Fibroblast of lung (primary cell): ENCODE measurements at regions not wholly inside any gene's neighbourhood (a gene's known extent, or its start where the extent isn't known, plus 50 kb on each side); places are given as distances from the start of the nearest gene placed in this dataset.

Experiments
- DNase-seq, 2 donors: peaks; one replicate each; pipeline versions ENCODE4 v3.0.0 to v3.0.0-alpha.2; 2010; ENCODE audit warnings: low read depth in 2 of 2
- H2AFZ ChIP-seq: 2 replicates; pipeline ENCODE4 v1.5.1; 2012; ENCODE audit warnings: low read length, control low read depth, inconsistent platforms
- H3K27ac ChIP-seq: 2 replicates; pipeline ENCODE4 v1.5.1; 2011; ENCODE audit warnings: low read length, control low read depth; ENCODE audit not compliant: insufficient read depth
- H3K27me3 ChIP-seq: 2 replicates; pipeline ENCODE4 v1.5.1; 2011; ENCODE audit warnings: mild to moderate bottlenecking, low read length; ENCODE audit not compliant: control insufficient read depth, insufficient read depth
- H3K36me3 ChIP-seq: 2 replicates; pipeline ENCODE4 v1.5.1; 2011; ENCODE audit warnings: low read length; ENCODE audit not compliant: control insufficient read depth, insufficient read depth
- H3K4me1 ChIP-seq: 2 replicates; pipeline ENCODE4 v1.5.1; 2011; ENCODE audit warnings: low read length; ENCODE audit not compliant: control insufficient read depth, insufficient read depth; ENCODE audit errors: extremely low read depth
- H3K4me2 ChIP-seq: 2 replicates; pipeline ENCODE4 v1.5.1; 2011; ENCODE audit warnings: low read length, control low read depth; ENCODE audit not compliant: insufficient read depth; ENCODE audit errors: extremely low read depth
- H3K4me3 ChIP-seq, 4 experiments: fragments of 200-600 bp in 1 of 4; sonication (generic) in 1 of 4; replicated peaks in 1 of 4; 2 replicates each; pipeline ENCODE4 v1.5.1; 2011 to 2016; ENCODE audit warnings: low read length in 4 of 4, low read depth in 3 of 4, mild to moderate bottlenecking in 3 of 4, control low read depth in 2 of 4, inconsistent platforms in 1 of 4, mixed read lengths in 1 of 4; ENCODE audit not compliant: insufficient read depth in 1 of 4; ENCODE audit errors: control extremely low read depth in 1 of 4
- H3K79me2 ChIP-seq: 2 replicates; pipeline ENCODE4 v1.5.1; 2012; ENCODE audit warnings: mild to moderate bottlenecking, low read length, inconsistent platforms; ENCODE audit not compliant: control insufficient read depth, insufficient read depth
- H3K9ac ChIP-seq: 2 replicates; pipeline ENCODE4 v1.5.1; 2011; ENCODE audit warnings: mild to moderate bottlenecking, low read length, control low read depth; ENCODE audit not compliant: insufficient read depth
- H3K9me3 ChIP-seq: 2 replicates; pipeline ENCODE4 v1.5.1; 2012; ENCODE audit warnings: low read depth, low read length; ENCODE audit not compliant: control insufficient read depth, insufficient read depth
- H4K20me1 ChIP-seq: 2 replicates; pipeline ENCODE4 v1.5.1; 2011; ENCODE audit warnings: low read length; ENCODE audit not compliant: control insufficient read depth, insufficient read depth; ENCODE audit errors: extremely low read depth
- EZH2 ChIP-seq: IDR thresholded peaks from 2 replicates; pipeline ENCODE4 v1.5.1; 2012; ENCODE audit warnings: low read length, control low read depth, mild to moderate bottlenecking; ENCODE audit errors: missing control alignments
- TF ChIP-seq, protein P1 (sequence below), 2 donors: IDR thresholded peaks in 1 of 2; conservative IDR thresholded peaks in 1 of 2; 1 replicate in 1 of 2; 2 replicates in 1 of 2; pipeline ENCODE4 v1.5.1; 2011 to 2012; ENCODE audit warnings: low read length in 2 of 2, control low read depth in 1 of 2, inconsistent platforms in 1 of 2, low read depth in 1 of 2, mild to moderate bottlenecking in 1 of 2

DNA sequence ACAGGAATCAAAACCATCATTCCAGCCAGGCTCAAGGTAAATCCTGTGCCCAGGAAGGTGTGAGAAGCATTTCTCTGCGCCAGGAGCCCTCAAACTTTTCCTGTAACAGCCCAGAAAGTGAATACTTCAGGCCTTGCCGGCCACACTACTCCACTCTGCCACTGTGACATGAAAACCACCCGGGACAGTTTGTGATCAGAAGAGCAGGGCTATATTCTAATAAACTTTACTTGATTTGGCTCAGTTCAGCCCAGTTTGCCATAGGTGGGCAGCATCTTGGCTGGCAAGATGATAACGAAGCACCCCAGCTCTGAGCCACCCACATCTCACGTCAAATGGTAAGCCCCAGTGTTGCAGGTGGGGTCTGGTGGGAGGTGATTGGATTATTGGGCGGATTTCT lies 249.4 kb downstream of the DLL1 start:
- Histone ChIP-seq H3K9ac (no peak overlapping the region), H3K4me1 (peaks cover 5% of the 10 kb centered on the region), H3K27ac (no peak overlapping the region), H3K4me2 (no peak overlapping the region), H3K27me3 (no peaks in the 10 kb centered on the region), H3K36me3 (no peaks in the 10 kb centered on the region), H3K9me3 (no peaks in the 10 kb centered on the region), H3K4me3 (no peak overlapping the region), H2AFZ (no peak overlapping the region), H3K79me2 (no peaks in the 10 kb centered on the region), H4K20me1 (no peaks in the 10 kb centered on the region)
- no peak for DNase-seq
- TF ChIP-seq EZH2, result no peak
- TF ChIP-seq, protein P1, sequence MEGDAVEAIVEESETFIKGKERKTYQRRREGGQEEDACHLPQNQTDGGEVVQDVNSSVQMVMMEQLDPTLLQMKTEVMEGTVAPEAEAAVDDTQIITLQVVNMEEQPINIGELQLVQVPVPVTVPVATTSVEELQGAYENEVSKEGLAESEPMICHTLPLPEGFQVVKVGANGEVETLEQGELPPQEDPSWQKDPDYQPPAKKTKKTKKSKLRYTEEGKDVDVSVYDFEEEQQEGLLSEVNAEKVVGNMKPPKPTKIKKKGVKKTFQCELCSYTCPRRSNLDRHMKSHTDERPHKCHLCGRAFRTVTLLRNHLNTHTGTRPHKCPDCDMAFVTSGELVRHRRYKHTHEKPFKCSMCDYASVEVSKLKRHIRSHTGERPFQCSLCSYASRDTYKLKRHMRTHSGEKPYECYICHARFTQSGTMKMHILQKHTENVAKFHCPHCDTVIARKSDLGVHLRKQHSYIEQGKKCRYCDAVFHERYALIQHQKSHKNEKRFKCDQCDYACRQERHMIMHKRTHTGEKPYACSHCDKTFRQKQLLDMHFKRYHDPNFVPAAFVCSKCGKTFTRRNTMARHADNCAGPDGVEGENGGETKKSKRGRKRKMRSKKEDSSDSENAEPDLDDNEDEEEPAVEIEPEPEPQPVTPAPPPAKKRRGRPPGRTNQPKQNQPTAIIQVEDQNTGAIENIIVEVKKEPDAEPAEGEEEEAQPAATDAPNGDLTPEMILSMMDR (conservative IDR thresholded peaks at IDR 0.05 in 1 of 2, IDR thresholded peaks at IDR 0.05 in 1 of 2; ENCODE audit: low read depth in 1 of 2, low read length in 2 of 2), result no peak

DNA sequence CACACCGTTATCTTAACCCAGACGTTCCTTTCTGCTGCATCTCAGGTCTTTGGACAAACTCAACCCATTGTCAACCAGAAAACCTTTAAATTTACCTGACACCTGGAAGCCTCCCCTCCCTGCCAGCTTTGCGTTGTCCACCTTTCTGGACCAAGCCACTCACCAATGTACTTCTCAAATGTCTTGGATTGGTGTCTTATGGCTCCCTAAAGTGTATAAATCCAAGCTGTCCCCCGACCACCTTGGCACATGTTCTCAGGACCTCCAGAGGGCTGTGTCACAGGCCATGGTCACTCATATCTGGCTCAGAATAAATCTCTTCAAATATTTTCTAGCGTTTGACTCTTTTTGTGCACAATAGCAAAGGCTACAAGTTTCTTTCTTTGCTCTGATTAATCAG lies 250.0 kb downstream of the DLL1 start:
- no peak for DNase-seq
- no peak overlapping the region for H3K4me2 ChIP-seq
- no peak overlapping the region for H3K27ac ChIP-seq
- no peaks in the 10 kb centered on the region for H4K20me1 ChIP-seq
- no peaks in the 10 kb centered on the region for H3K9me3 ChIP-seq
- peaks cover 5% of the 10 kb centered on the region for H3K4me1 ChIP-seq
- no peaks in the 10 kb centered on the region for H3K79me2 ChIP-seq
- TF ChIP-seq EZH2, result no peak
- TF ChIP-seq, protein P1 (conservative IDR thresholded peaks at IDR 0.05 in 1 of 2, IDR thresholded peaks at IDR 0.05 in 1 of 2; ENCODE audit: low read depth in 1 of 2, low read length in 2 of 2), result no peak
- H3K4me3 ChIP-seq, result no peak overlapping the region
- H3K36me3 ChIP-seq, result no peaks in the 10 kb centered on the region
- H3K9ac ChIP-seq, result no peak overlapping the region
- H2AFZ ChIP-seq, result no peak overlapping the region
- no peaks in the 10 kb centered on the region for H3K27me3 ChIP-seq

DNA sequence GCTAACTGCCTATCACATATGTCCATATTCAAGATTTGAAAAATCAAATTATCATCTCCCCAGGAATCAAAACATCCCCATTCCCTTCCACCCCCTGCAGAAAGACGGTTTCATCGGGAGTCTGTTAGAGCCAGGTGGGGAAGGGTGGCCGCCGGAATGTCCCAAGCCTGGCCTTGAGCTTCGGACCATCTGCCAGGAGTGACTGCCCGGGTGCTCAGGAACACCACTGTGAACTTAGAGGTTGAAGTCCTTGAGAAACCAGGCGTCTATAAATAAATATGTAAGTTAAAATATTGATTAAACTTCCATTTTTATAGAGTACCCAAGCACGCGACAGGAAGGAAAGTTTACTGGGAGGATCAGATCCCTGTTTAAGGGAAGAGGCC lies 250.8 kb downstream of the DLL1 start:
- Histone ChIP-seq H2AFZ (no peak overlapping the region), H4K20me1 (no peaks in the 10 kb centered on the region), H3K4me1 (peaks cover 5% of the 10 kb centered on the region), H3K27me3 (no peaks in the 10 kb centered on the region), H3K79me2 (no peaks in the 10 kb centered on the region), H3K9ac (no peak overlapping the region), H3K4me2 (no peak overlapping the region), H3K27ac (no peak overlapping the region), H3K4me3 (no peak overlapping the region), H3K9me3 (no peaks in the 10 kb centered on the region), H3K36me3 (no peaks in the 10 kb centered on the region)
- no peak for TF ChIP-seq EZH2
- TF ChIP-seq, protein P1 (conservative IDR thresholded peaks at IDR 0.05 in 1 of 2, IDR thresholded peaks at IDR 0.05 in 1 of 2; ENCODE audit: low read depth in 1 of 2, low read length in 2 of 2), result no peak
- no peak for DNase-seq
